ENCODE measurements at regions not wholly inside any gene's neighbourhood (a gene's known extent, or its start where the extent isn't known, plus 50 kb on each side); places are given as distances from the start of the nearest gene placed in this dataset.

GRCh38 chr1:234712891-234713305 is 102.9 kb upstream of the IRF2BP2 start:
- ChIA-PET POLR2A (no interaction called here), CTCF (interaction anchor here (1.1 to 2.6 kb wide), 6 partner anchors 8 to 91 kb away, joined by 3 to 10 read pairs (median 5); no protein-coding TSS in a partner anchor)
- WGBS (ENCODE audit: insufficient coverage): 98% methylated on average over 4 of the region's 5 CpGs
- Histone ChIP-seq H3K36me3 (ENCODE audit: control insufficient read depth in 4 of 4, insufficient read depth in 4 of 4, low read length in 3 of 4) (no peaks in the 10 kb centered on the region), H3K4me3 (ENCODE audit: control insufficient read depth in 1 of 7, extremely low read depth in 1 of 7, insufficient read depth in 4 of 7, low read depth in 2 of 7, low read length in 6 of 7) (no peak overlapping the region), H3K9me3 (ENCODE audit: control extremely low read depth in 1 of 5, control insufficient read depth in 4 of 5, insufficient read depth in 2 of 5, low read depth in 1 of 5, low read length in 4 of 5) (no peaks in the 10 kb centered on the region), H3K27me3 (replicated peaks in 2 of 5; ENCODE audit: control insufficient read depth in 4 of 5, insufficient read depth in 5 of 5, low read length in 4 of 5) (no peaks in the 10 kb centered on the region), H3K27ac (ENCODE audit: insufficient read depth in 1 of 2, low read depth in 1 of 2, low read length in 2 of 2, poor library complexity in 1 of 2, severe bottlenecking in 2 of 2) (no peak overlapping the region), H3K4me1 (ENCODE audit: control extremely low read depth in 1 of 4, control insufficient read depth in 4 of 4, insufficient read depth in 4 of 4, low read length in 3 of 4) (peaks cover 2 to 24% (median 17%) of the 10 kb centered on the region in 4 experiments)
- no peak for DNase-seq

GRCh38 chr1:234710936-234711724 is 101.2 kb upstream of the IRF2BP2 start:
- H3K4me1 ChIP-seq (ENCODE audit: control extremely low read depth in 1 of 4, control insufficient read depth in 4 of 4, insufficient read depth in 4 of 4, low read length in 3 of 4): peaks cover 2 to 20% (median 16%) of the 10 kb centered on the region in 4 experiments
- WGBS (ENCODE audit: insufficient coverage): 100% methylated on average over 4 of the region's 7 CpGs
- no peaks in the 10 kb centered on the region for H3K9me3 ChIP-seq (ENCODE audit: control extremely low read depth in 1 of 5, control insufficient read depth in 4 of 5, insufficient read depth in 2 of 5, low read depth in 1 of 5, low read length in 4 of 5)
- no peak overlapping the region for H3K4me3 ChIP-seq (ENCODE audit: control insufficient read depth in 1 of 7, extremely low read depth in 1 of 7, insufficient read depth in 4 of 7, low read depth in 2 of 7, low read length in 6 of 7)
- ChIA-PET CTCF (interaction anchor here (1.2 to 2.6 kb wide), 2 partner anchors 8 to 11 kb away, joined by 5 to 10 read pairs; no protein-coding TSS in a partner anchor), POLR2A (no interaction called here)
- H3K36me3 ChIP-seq (ENCODE audit: control insufficient read depth in 4 of 4, insufficient read depth in 4 of 4, low read length in 3 of 4): no peaks in the 10 kb centered on the region
- H3K27ac ChIP-seq (ENCODE audit: insufficient read depth in 1 of 2, low read depth in 1 of 2, low read length in 2 of 2, poor library complexity in 1 of 2, severe bottlenecking in 2 of 2): no peak overlapping the region
- H3K27me3 ChIP-seq (replicated peaks in 2 of 5; ENCODE audit: control insufficient read depth in 4 of 5, insufficient read depth in 5 of 5, low read length in 4 of 5): no peaks in the 10 kb centered on the region
- DNase-seq: no peak

DNA sequence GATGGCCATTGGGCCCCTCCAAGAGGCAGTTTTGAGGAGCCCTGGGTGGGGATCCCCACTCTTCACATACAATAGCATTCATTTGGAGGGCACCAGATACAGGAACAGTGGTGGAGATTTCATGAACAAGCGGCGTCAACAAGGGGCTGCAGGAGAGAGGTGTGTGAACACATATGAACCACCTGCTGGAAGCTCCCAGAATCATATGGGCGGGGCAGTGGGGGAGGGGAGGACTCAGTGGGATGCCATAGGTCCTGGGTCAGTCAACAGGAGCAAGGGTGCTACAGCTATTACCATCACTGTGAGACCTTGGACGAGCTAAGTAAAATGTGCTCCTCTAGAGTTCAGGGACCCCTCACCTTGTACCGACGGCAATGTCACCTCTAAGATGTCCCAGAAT is 100.4 kb upstream of the IRF2BP2 start:
- CTCF ChIA-PET: interaction anchor here (1.2 kb wide), 1 partner anchor 12 kb away, joined by 5 read pairs; no protein-coding TSS in a partner anchor
- Histone ChIP-seq H3K27ac (ENCODE audit: insufficient read depth in 1 of 2, low read depth in 1 of 2, low read length in 2 of 2, poor library complexity in 1 of 2, severe bottlenecking in 2 of 2) (no peak overlapping the region), H3K4me3 (ENCODE audit: control insufficient read depth in 1 of 7, extremely low read depth in 1 of 7, insufficient read depth in 4 of 7, low read depth in 2 of 7, low read length in 6 of 7) (no peak overlapping the region), H3K4me1 (ENCODE audit: control extremely low read depth in 1 of 4, control insufficient read depth in 4 of 4, insufficient read depth in 4 of 4, low read length in 3 of 4) (peaks cover 2 to 21% (median 16%) of the 10 kb centered on the region in 4 experiments), H3K9me3 (ENCODE audit: control extremely low read depth in 1 of 5, control insufficient read depth in 4 of 5, insufficient read depth in 2 of 5, low read depth in 1 of 5, low read length in 4 of 5) (no peaks in the 10 kb centered on the region), H3K36me3 (ENCODE audit: control insufficient read depth in 4 of 4, insufficient read depth in 4 of 4, low read length in 3 of 4) (no peaks in the 10 kb centered on the region), H3K27me3 (replicated peaks in 2 of 5; ENCODE audit: control insufficient read depth in 4 of 5, insufficient read depth in 5 of 5, low read length in 4 of 5) (no peaks in the 10 kb centered on the region)
- POLR2A ChIA-PET: no interaction called here
- 100% methylated on average over 3 of the region's 6 CpGs for WGBS (ENCODE audit: insufficient coverage)
- DNase-seq: no peak

DNA sequence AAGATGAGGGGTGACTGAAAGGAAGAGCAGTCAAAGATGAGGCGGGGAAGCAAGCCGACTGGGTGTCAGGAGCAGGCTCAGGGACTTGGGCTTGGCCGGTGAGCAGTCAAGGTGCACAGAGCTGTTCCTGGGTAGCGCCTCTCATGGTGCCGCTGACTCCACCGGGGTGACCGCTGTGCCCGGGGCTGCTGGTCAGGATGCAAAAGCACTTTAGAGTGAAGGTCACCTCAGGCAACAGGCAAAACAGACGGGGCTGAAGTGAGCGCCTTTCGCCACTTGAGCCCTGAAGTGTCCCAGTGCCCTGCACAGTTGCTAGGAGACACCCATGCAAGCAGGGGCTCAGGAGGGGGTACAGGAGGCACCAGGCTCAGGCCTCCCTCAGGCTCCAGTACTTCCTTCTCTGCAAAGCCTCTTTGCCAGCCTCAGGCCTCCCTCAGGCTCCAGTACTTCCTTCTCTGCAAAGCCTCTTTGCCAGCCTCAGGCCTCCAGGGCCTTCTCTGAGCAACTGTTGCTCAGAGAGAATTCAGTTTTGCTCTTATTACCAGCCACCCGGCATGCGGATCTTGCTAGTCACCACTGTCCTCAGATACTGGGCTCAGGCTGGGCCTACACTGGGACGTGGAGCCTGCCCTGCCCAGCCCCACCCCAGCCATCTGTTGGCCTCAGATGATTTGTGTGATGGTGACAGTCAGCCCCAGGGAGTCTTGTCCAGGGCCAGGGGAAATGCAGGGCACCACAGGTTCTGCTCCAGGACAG is 99.7 kb upstream of the IRF2BP2 start:
- ChIA-PET POLR2A (no interaction called here), CTCF (interaction anchor here (1.2 kb wide), 1 partner anchor 12 kb away, joined by 5 read pairs; no protein-coding TSS in a partner anchor)
- H3K4me1 ChIP-seq (ENCODE audit: control extremely low read depth in 1 of 4, control insufficient read depth in 4 of 4, insufficient read depth in 4 of 4, low read length in 3 of 4): peaks cover 2 to 23% (median 16%) of the 10 kb centered on the region in 4 experiments
- DNase-seq: peak in 2 of 3 donors; percentile 31 to 46
- H3K4me3 ChIP-seq (ENCODE audit: control insufficient read depth in 1 of 7, extremely low read depth in 1 of 7, insufficient read depth in 4 of 7, low read depth in 2 of 7, low read length in 6 of 7): no peak overlapping the region
- H3K36me3 ChIP-seq (ENCODE audit: control insufficient read depth in 4 of 4, insufficient read depth in 4 of 4, low read length in 3 of 4): no peaks in the 10 kb centered on the region
- no peaks in the 10 kb centered on the region for H3K27me3 ChIP-seq (replicated peaks in 2 of 5; ENCODE audit: control insufficient read depth in 4 of 5, insufficient read depth in 5 of 5, low read length in 4 of 5)
- H3K27ac ChIP-seq (ENCODE audit: insufficient read depth in 1 of 2, low read depth in 1 of 2, low read length in 2 of 2, poor library complexity in 1 of 2, severe bottlenecking in 2 of 2): no peak overlapping the region
- WGBS (ENCODE audit: insufficient coverage): 91% methylated on average over 13 of the region's 14 CpGs
- no peaks in the 10 kb centered on the region for H3K9me3 ChIP-seq (ENCODE audit: control extremely low read depth in 1 of 5, control insufficient read depth in 4 of 5, insufficient read depth in 2 of 5, low read depth in 1 of 5, low read length in 4 of 5)

- DNase-seq: no peak
- H3K9me3 ChIP-seq (ENCODE audit: control extremely low read depth in 1 of 5, control insufficient read depth in 4 of 5, insufficient read depth in 2 of 5, low read depth in 1 of 5, low read length in 4 of 5): no peaks in the 10 kb centered on the region
- H3K27ac ChIP-seq (ENCODE audit: insufficient read depth in 1 of 2, low read depth in 1 of 2, low read length in 2 of 2, poor library complexity in 1 of 2, severe bottlenecking in 2 of 2): no peak overlapping the region
- CTCF ChIA-PET: no interaction called here
- H3K27me3 ChIP-seq (replicated peaks in 2 of 5; ENCODE audit: control insufficient read depth in 4 of 5, insufficient read depth in 5 of 5, low read length in 4 of 5): no peaks in the 10 kb centered on the region
- H3K36me3 ChIP-seq (ENCODE audit: control insufficient read depth in 4 of 4, insufficient read depth in 4 of 4, low read length in 3 of 4): no peaks in the 10 kb centered on the region
- H3K4me3 ChIP-seq (ENCODE audit: control insufficient read depth in 1 of 7, extremely low read depth in 1 of 7, insufficient read depth in 4 of 7, low read depth in 2 of 7, low read length in 6 of 7): no peak overlapping the region
- peaks cover 0 to 23% (median 16%) of the 10 kb centered on the region in 4 experiments for H3K4me1 ChIP-seq (ENCODE audit: control extremely low read depth in 1 of 4, control insufficient read depth in 4 of 4, insufficient read depth in 4 of 4, low read length in 3 of 4)
- POLR2A ChIA-PET: no interaction called here
- 94% methylated on average over 9 of the region's 9 CpGs for WGBS (ENCODE audit: insufficient coverage)
Observed at GRCh38 chr1:234708700-234709395, 98.9 kb upstream of the IRF2BP2 start.

GRCh38 chr1:234707641-234708040 is 97.7 kb upstream of the IRF2BP2 start:
- Histone ChIP-seq H3K4me3 (ENCODE audit: control insufficient read depth in 1 of 7, extremely low read depth in 1 of 7, insufficient read depth in 4 of 7, low read depth in 2 of 7, low read length in 6 of 7) (no peak overlapping the region), H3K9me3 (ENCODE audit: control extremely low read depth in 1 of 5, control insufficient read depth in 4 of 5, insufficient read depth in 2 of 5, low read depth in 1 of 5, low read length in 4 of 5) (no peaks in the 10 kb centered on the region), H3K27ac (ENCODE audit: insufficient read depth in 1 of 2, low read depth in 1 of 2, low read length in 2 of 2, poor library complexity in 1 of 2, severe bottlenecking in 2 of 2) (no peak overlapping the region), H3K4me1 (ENCODE audit: control extremely low read depth in 1 of 4, control insufficient read depth in 4 of 4, insufficient read depth in 4 of 4, low read length in 3 of 4) (peaks cover 0 to 23% (median 16%) of the 10 kb centered on the region in 4 experiments), H3K36me3 (ENCODE audit: control insufficient read depth in 4 of 4, insufficient read depth in 4 of 4, low read length in 3 of 4) (no peaks in the 10 kb centered on the region), H3K27me3 (replicated peaks in 2 of 5; ENCODE audit: control insufficient read depth in 4 of 5, insufficient read depth in 5 of 5, low read length in 4 of 5) (no peaks in the 10 kb centered on the region)
- POLR2A ChIA-PET: no interaction called here
- peak in 1 of 3 donors; percentile 14 for DNase-seq
- WGBS (ENCODE audit: insufficient coverage): 100% methylated on average over 1 of the region's 1 CpG
- CTCF ChIA-PET: interaction anchor here (0.9 to 1.8 kb wide), 2 partner anchors 9 to 16 kb away, joined by 4 to 12 read pairs; no protein-coding TSS in a partner anchor
